ENCODE measurements at regions not wholly inside any gene's neighbourhood (a gene's known extent, or its start where the extent isn't known, plus 50 kb on each side); places are given as distances from the start of the nearest gene placed in this dataset.
A peak's percentile ranks its signal among the peaks of the same experiment; 100 is the strongest.

DNA sequence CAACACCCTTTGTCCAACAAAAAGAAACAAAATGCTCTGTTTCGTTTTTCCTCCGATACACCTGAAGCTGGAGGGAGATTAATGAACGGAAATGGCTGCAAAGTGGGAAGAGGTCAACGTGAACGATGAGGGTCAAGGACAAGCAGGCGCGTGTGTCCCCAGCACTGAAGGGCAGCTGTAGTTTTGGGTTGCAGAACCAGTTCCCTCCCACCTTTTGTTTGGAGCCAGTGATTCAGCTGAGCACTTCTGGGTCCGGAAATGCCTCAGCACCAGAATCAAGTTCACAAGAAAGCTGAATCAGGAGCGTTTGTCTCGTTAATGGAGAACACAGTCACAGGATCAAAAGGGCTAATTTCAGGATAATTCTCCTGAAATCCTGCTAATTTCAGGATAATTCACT lies 51.1 kb upstream of the PWP1 start:
- no peaks in the 10 kb centered on the region for H3K27me3 ChIP-seq (ENCODE audit: insufficient read depth, low read length)
- DNase-seq = no peak
- H3K4me1 ChIP-seq (ENCODE audit: insufficient read depth, low read length) = no peaks in the 10 kb centered on the region
- no peaks in the 10 kb centered on the region for H3K36me3 ChIP-seq (ENCODE audit: insufficient read depth, low read length)
- H3K27me3 Mint-ChIP-seq = no peaks in the 10 kb centered on the region
- H3K4me3 ChIP-seq (ENCODE audit: low read length in 2 of 2) = no peak overlapping the region
- no peak overlapping the region for H3K27ac ChIP-seq (ENCODE audit: low read depth, low read length)
- no peaks in the 10 kb centered on the region for H3K9me3 Mint-ChIP-seq
- POLR2A ChIA-PET (ENCODE audit: partially characterized antibody) = no interaction called here
- no peaks in the 10 kb centered on the region for H3K9me3 ChIP-seq (ENCODE audit: control insufficient read depth in 1 of 2, low read length in 2 of 2)
- intact Hi-C loops (cut with micrococcal nuclease) = no loop called here
- H3K4me3 Mint-ChIP-seq = no peak overlapping the region
- H3K27ac Mint-ChIP-seq = peak overlapping the region in 1 of 7 donors; percentile 36
- CTCF ChIA-PET (ENCODE audit: partially characterized antibody) = interaction anchor here (1.6 kb wide), 1 partner anchor 27 kb away, joined by 4 read pairs; no protein-coding TSS in a partner anchor
- H3K4me1 Mint-ChIP-seq = no peaks in the 10 kb centered on the region
- peaks cover 35 to 43% of the 10 kb centered on the region in 2 donors for H3K36me3 Mint-ChIP-seq

DNA sequence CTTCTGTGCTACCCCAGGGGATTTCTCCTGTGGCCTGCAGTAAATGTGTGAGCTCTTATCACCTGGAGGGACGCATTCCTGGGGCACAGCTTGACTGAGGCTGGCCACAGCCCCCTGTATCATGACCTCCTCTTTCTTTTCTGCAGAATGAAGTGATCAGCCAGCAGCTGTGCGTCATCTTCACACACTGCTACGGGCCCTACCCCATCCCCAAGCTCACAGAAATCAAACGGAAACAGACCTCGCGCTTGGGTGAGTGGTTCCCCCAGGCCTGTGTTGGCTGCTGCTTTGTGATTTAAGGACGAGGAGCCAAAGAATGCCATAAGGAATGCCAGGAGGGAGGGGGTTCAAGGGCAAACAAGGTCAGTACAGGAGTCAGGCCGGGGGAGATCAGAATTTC lies 50.5 kb upstream of the PWP1 start:
- DNase-seq = no peak
- H3K9me3 ChIP-seq (ENCODE audit: control insufficient read depth in 1 of 2, low read length in 2 of 2) = no peaks in the 10 kb centered on the region
- intact Hi-C loops (cut with micrococcal nuclease) = no loop called here
- Mint-ChIP-seq H3K4me3 (no peak overlapping the region), H3K27me3 (no peaks in the 10 kb centered on the region), H3K27ac (peak overlapping the region in 1 of 7 donors; percentile 48), H3K9me3 (no peaks in the 10 kb centered on the region), H3K4me1 (no peaks in the 10 kb centered on the region), H3K36me3 (peaks cover 40 to 43% of the 10 kb centered on the region in 2 donors)
- H3K4me1 ChIP-seq (ENCODE audit: insufficient read depth, low read length) = no peaks in the 10 kb centered on the region
- ChIA-PET CTCF (ENCODE audit: partially characterized antibody) (interaction anchor here (1.6 kb wide), 1 partner anchor 28 kb away, joined by 4 read pairs; no protein-coding TSS in a partner anchor), POLR2A (ENCODE audit: partially characterized antibody) (no interaction called here)
- H3K27ac ChIP-seq (ENCODE audit: low read depth, low read length) = no peak overlapping the region
- no peaks in the 10 kb centered on the region for H3K27me3 ChIP-seq (ENCODE audit: insufficient read depth, low read length)
- H3K36me3 ChIP-seq (ENCODE audit: insufficient read depth, low read length) = no peaks in the 10 kb centered on the region
- H3K4me3 ChIP-seq (ENCODE audit: low read length in 2 of 2) = no peak overlapping the region
